Thoracic aorta (tissue), 2 donors: ENCODE measurements at regions not wholly inside any gene's neighbourhood (a gene's known extent, or its start where the extent isn't known, plus 50 kb on each side); places are given as distances from the start of the nearest gene placed in this dataset.

Source experiments
- ATAC-seq: fragments of 150-250 bp; one replicate; pipeline ENCODE4 v1.8.0; 2017; ENCODE audit warnings: low read depth; ENCODE audit not compliant: insufficient number of reproducible peaks, low FRiP score
- DNase-seq: peaks from one replicate; pipeline ENCODE4 v3.0.0-alpha.2; 2020; ENCODE audit warnings: low spot score
- H3K27ac ChIP-seq, 2 donors: fragments of 200-600 bp; sonication (generic); 1 replicate in 1 of 2; 2 replicates in 1 of 2; pipeline ENCODE4 v1.5.1; 2016; ENCODE audit warnings: mild to moderate bottlenecking in 2 of 2, moderate library complexity in 2 of 2
- H3K27me3 ChIP-seq: fragments of 200-600 bp; sonication (generic); replicated peaks from 2 replicates; pipeline ENCODE4 v1.6.0; 2016; ENCODE audit warnings: mild to moderate bottlenecking; ENCODE audit not compliant: insufficient read depth
- H3K36me3 ChIP-seq: fragments of 200-600 bp; sonication (generic); one replicate; pipeline ENCODE4 v1.5.1; 2016
- H3K4me1 ChIP-seq, 2 donors: fragments of 200-600 bp; sonication (generic); 1 replicate in 1 of 2; 2 replicates in 1 of 2; pipeline versions ENCODE4 v1.5.1 to v1.6.0; 2016; ENCODE audit warnings: low read depth in 2 of 2, mild to moderate bottlenecking in 1 of 2; ENCODE audit not compliant: control insufficient read depth in 1 of 2
- H3K4me3 ChIP-seq: fragments of 200-600 bp; sonication (generic); 2 replicates; pipeline ENCODE4 v1.5.1; 2016; ENCODE audit warnings: mild to moderate bottlenecking
- H3K9me3 ChIP-seq: fragments of 200-600 bp; sonication (generic); 2 replicates; pipeline ENCODE4 v1.5.1; 2016
- TF ChIP-seq, protein P1 (sequence below): fragments of 200-600 bp; sonication (generic); IDR thresholded peaks from one replicate; pipeline ENCODE4 v1.5.1; 2019; ENCODE audit warnings: antibody characterized with exemption

DNA sequence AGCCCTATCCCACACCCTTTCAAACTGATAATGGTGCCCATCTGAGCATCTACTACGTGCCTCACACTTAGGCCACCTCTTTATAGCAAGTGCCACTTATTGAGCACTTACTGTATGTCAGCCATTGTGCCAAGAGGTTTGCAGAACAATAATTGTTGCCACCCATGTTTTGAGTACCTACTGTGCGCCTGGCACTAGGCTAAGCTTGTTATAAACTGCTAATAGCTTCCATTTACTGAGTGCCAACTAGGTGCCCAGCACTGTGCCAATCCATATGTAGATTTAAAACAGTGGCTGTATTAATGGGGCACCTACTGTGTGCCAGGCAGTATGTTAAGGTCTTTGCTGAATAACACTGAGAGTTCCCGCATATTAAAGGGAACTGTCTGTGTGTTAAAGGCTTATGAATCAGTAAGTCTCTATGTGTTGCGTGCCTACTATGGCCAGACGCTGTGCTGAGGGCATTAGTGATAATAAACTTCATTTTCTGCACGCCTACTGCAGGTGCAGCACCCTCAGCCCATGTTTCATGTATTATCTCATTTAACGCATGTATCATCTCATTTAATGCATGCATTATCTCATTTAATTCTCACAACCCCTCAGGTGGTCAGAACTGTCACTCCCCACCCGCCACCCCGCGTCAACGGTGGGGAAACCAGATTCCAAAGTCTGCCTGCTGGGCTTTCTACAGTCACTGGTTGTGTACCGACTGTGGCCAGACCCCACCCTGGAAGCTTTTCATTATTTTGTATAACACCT is 105.0 kb downstream of the PTPRS start:
- H3K9me3 ChIP-seq: no peaks in the 10 kb centered on the region
- TF ChIP-seq, protein P1, sequence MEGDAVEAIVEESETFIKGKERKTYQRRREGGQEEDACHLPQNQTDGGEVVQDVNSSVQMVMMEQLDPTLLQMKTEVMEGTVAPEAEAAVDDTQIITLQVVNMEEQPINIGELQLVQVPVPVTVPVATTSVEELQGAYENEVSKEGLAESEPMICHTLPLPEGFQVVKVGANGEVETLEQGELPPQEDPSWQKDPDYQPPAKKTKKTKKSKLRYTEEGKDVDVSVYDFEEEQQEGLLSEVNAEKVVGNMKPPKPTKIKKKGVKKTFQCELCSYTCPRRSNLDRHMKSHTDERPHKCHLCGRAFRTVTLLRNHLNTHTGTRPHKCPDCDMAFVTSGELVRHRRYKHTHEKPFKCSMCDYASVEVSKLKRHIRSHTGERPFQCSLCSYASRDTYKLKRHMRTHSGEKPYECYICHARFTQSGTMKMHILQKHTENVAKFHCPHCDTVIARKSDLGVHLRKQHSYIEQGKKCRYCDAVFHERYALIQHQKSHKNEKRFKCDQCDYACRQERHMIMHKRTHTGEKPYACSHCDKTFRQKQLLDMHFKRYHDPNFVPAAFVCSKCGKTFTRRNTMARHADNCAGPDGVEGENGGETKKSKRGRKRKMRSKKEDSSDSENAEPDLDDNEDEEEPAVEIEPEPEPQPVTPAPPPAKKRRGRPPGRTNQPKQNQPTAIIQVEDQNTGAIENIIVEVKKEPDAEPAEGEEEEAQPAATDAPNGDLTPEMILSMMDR: no peak
- H3K4me1 ChIP-seq: no peaks in the 10 kb centered on the region
- ATAC-seq (no peak), DNase-seq (no peak)
- H3K36me3 ChIP-seq: peaks cover 18% of the 10 kb centered on the region
- H3K27me3 ChIP-seq: no peaks in the 10 kb centered on the region
- no peak overlapping the region for H3K27ac ChIP-seq
- no peak overlapping the region for H3K4me3 ChIP-seq

- Histone ChIP-seq H3K4me1 (no peaks in the 10 kb centered on the region), H3K27me3 (no peaks in the 10 kb centered on the region), H3K36me3 (peaks cover 11% of the 10 kb centered on the region), H3K27ac (no peak overlapping the region), H3K9me3 (no peaks in the 10 kb centered on the region), H3K4me3 (no peak overlapping the region)
- DNase-seq: no peak
- TF ChIP-seq, protein P1: no peak
- ATAC-seq: no peak
These were observed 106.2 kb downstream of the PTPRS start for GRCh38 chr19:5234412-5234811.

GRCh38 chr19:5232798-5233505 is 107.7 kb downstream of the PTPRS start:
- no peaks in the 10 kb centered on the region for H3K9me3 ChIP-seq
- no peak for DNase-seq
- TF ChIP-seq, protein P1: no peak

GRCh38 chr19:5231857-5232678 is 108.5 kb downstream of the PTPRS start:
- H3K4me1 ChIP-seq: no peaks in the 10 kb centered on the region

More at GRCh38 chr19:5232798-5233505, 107.7 kb downstream of the PTPRS start:
- no peak for ATAC-seq
- Histone ChIP-seq H3K27me3 (no peaks in the 10 kb centered on the region), H3K4me3 (no peak overlapping the region), H3K4me1 (no peaks in the 10 kb centered on the region), H3K27ac (no peak overlapping the region), H3K36me3 (peaks cover 3% of the 10 kb centered on the region)

More at GRCh38 chr19:5231857-5232678, 108.5 kb downstream of the PTPRS start:
- no peak overlapping the region for H3K4me3 ChIP-seq
- H3K36me3 ChIP-seq: no peaks in the 10 kb centered on the region
- DNase-seq (no peak), ATAC-seq (no peak)
- H3K27ac ChIP-seq: no peak overlapping the region
- TF ChIP-seq, protein P1: no peak
- H3K27me3 ChIP-seq: no peaks in the 10 kb centered on the region
- H3K9me3 ChIP-seq: no peaks in the 10 kb centered on the region
